Gastrocnemius medialis (tissue), 4 donors: ENCODE measurements at regions not wholly inside any gene's neighbourhood (a gene's known extent, or its start where the extent isn't known, plus 50 kb on each side); places are given as distances from the start of the nearest gene placed in this dataset.
"Not testable (repeated sequence)": the region's sequence is repeated elsewhere in the genome, so short reads cannot be mapped to it uniquely, and the experiment has no call there.

Source experiments
- ATAC-seq, 2 donors: fragments of 150-250 bp; one replicate each; pipeline ENCODE4 v1.9.1; 2016
- DNase-seq, 2 donors: peaks; one replicate each; pipeline ENCODE4 v3.0.0-alpha.2; 2019
- H3K27ac ChIP-seq, 4 donors: fragments of 200-600 bp; sonication (generic); 1 replicate in 1 of 4; 2 replicates in 3 of 4; pipeline ENCODE4 v1.5.1; 2016 to 2018; ENCODE audit warnings: mild to moderate bottlenecking in 2 of 4, moderate library complexity in 1 of 4
- H3K27me3 ChIP-seq, 3 donors: fragments of 200-600 bp; sonication (generic) in 2 of 3; 1 replicate in 1 of 3; 2 replicates in 2 of 3; pipeline versions ENCODE4 v1.5.1 to v1.6.0; 2016 to 2019; ENCODE audit warnings: mild to moderate bottlenecking in 1 of 3, moderate library complexity in 1 of 3
- H3K36me3 ChIP-seq, 2 donors: fragments of 200-600 bp; sonication (generic) in 1 of 2; one replicate each; pipeline ENCODE4 v1.5.1; 2017 to 2018
- H3K4me1 ChIP-seq, 2 donors: fragments of 200-600 bp; sonication (generic) in 1 of 2; one replicate each; pipeline ENCODE4 v1.5.1; 2016 to 2017; ENCODE audit warnings: mild to moderate bottlenecking in 2 of 2
- H3K4me3 ChIP-seq, 4 donors: fragments of 200-600 bp; sonication (generic) in 3 of 4; 1 replicate in 1 of 4; 2 replicates in 3 of 4; pipeline ENCODE4 v1.5.1; 2016 to 2019; ENCODE audit warnings: mild to moderate bottlenecking in 2 of 4
- H3K9me3 ChIP-seq, 3 donors: fragments of 200-600 bp; sonication (generic) in 2 of 3; 1 replicate in 1 of 3; 2 replicates in 2 of 3; pipeline ENCODE4 v1.5.1; 2016 to 2019
- POLR2A ChIP-seq, 2 donors: fragments of 450-650 bp; IDR thresholded peaks; one replicate each; pipeline ENCODE4 v1.6.1; 2017; ENCODE audit warnings: antibody characterized with exemption in 2 of 2, mild to moderate bottlenecking in 2 of 2, moderate library complexity in 2 of 2
- in situ Hi-C, 4 donors: fragments of 200-750 bp; cut with MboI; loops; one replicate each; pipeline versions ENCODE4 v1.15.0 to v1.8.0; 2017; ENCODE audit warnings: low sequenced_read_pairs in 4 of 4
- intact Hi-C: fragments of 100-400 bp; cut with DNase I; formaldehyde crosslinking; loops from one replicate; pipeline ENCODE4 v1.15.1; 2023; ENCODE audit warnings: low total_unique reads
- TF ChIP-seq, protein P1 (sequence below), 5 experiments: fragments of 450-650 bp in 3 of 5; fragments of 200-600 bp in 2 of 5; sonication (generic) in 2 of 5; IDR thresholded peaks in 4 of 5; conservative IDR thresholded peaks in 1 of 5; 1 replicate in 4 of 5; 2 replicates in 1 of 5; pipeline ENCODE4 v1.5.1; 2016 to 2019; ENCODE audit warnings: antibody characterized with exemption in 5 of 5, mild to moderate bottlenecking in 3 of 5, moderate library complexity in 3 of 5

GRCh38 chr21:22174746-22175145 lies 1176.5 kb downstream of the NCAM2 start:
- ATAC-seq (no peak), DNase-seq (no peak)
- Histone ChIP-seq H3K9me3 (no peaks in the 10 kb centered on the region), H3K27me3 (no peaks in the 10 kb centered on the region), H3K36me3 (no peaks in the 10 kb centered on the region), H3K4me3 (no peak overlapping the region), H3K4me1 (no peaks in the 10 kb centered on the region), H3K27ac (no peak overlapping the region)
- intact Hi-C loops, result no loop called here
- no peak for TF ChIP-seq POLR2A (IDR thresholded peaks at IDR 0.05)
- TF ChIP-seq, protein P1, sequence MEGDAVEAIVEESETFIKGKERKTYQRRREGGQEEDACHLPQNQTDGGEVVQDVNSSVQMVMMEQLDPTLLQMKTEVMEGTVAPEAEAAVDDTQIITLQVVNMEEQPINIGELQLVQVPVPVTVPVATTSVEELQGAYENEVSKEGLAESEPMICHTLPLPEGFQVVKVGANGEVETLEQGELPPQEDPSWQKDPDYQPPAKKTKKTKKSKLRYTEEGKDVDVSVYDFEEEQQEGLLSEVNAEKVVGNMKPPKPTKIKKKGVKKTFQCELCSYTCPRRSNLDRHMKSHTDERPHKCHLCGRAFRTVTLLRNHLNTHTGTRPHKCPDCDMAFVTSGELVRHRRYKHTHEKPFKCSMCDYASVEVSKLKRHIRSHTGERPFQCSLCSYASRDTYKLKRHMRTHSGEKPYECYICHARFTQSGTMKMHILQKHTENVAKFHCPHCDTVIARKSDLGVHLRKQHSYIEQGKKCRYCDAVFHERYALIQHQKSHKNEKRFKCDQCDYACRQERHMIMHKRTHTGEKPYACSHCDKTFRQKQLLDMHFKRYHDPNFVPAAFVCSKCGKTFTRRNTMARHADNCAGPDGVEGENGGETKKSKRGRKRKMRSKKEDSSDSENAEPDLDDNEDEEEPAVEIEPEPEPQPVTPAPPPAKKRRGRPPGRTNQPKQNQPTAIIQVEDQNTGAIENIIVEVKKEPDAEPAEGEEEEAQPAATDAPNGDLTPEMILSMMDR (IDR thresholded peaks at IDR 0.05 in 4 of 5, conservative IDR thresholded peaks at IDR 0.05 in 1 of 5), result no peak
- in situ Hi-C loops, result no loop called here

DNA sequence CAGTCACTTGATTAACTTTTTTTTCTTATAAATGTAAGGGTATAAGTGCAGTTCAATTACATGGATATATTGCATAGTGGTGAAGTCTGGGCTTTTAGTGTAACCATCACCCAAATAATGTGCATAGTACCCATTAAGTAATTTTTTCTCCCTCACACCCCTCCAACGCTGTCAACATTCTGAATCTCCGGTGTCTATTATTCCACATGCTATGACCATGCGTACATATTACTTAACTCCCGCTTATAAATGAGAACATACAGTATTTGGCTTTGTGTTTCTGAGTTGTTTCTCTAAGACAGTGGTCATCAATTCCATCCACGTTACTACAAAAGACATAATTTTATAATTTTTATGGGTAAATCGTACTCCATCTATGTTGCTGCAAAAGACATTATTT lies 1191.1 kb downstream of the NCAM2 start:
- Histone ChIP-seq H3K27me3 (no peaks in the 10 kb centered on the region), H3K4me3 (no peak overlapping the region), H3K9me3 (no peaks in the 10 kb centered on the region), H3K36me3 (no peaks in the 10 kb centered on the region), H3K4me1 (no peaks in the 10 kb centered on the region), H3K27ac (no peak overlapping the region)
- intact Hi-C loops (no loop called here), in situ Hi-C loops (no loop called here)
- no peak for TF ChIP-seq POLR2A (IDR thresholded peaks at IDR 0.05)
- TF ChIP-seq, protein P1 (IDR thresholded peaks at IDR 0.05 in 4 of 5, conservative IDR thresholded peaks at IDR 0.05 in 1 of 5), result no peak
- no peak for ATAC-seq
- DNase-seq, result no peak

DNA sequence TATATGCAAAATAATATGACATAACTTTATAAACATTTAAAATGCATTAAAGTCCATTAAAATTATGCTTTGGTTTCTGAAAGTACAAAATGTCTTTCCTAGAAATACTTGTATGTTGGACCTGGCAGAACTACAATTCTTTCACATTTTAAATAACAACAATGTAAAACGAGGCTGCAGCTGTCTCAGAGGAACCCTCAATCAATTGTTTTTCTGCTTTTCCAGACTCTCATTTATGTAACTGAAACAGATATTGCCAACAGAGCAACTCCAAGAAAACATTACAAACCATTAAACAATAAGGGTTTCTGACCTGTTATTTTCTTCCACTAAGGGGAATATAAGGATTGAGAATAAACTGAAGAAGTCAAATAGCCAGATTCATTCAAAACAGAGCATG lies 1193.4 kb downstream of the NCAM2 start:
- no peak for ATAC-seq
- no peaks in the 10 kb centered on the region for H3K4me1 ChIP-seq
- H3K27ac ChIP-seq, result no peak overlapping the region
- H3K9me3 ChIP-seq, result no peaks in the 10 kb centered on the region
- TF ChIP-seq POLR2A (IDR thresholded peaks at IDR 0.05), result no peak
- TF ChIP-seq, protein P1 (IDR thresholded peaks at IDR 0.05 in 4 of 5, conservative IDR thresholded peaks at IDR 0.05 in 1 of 5), result no peak
- in situ Hi-C loops (no loop called here), intact Hi-C loops (no loop called here)
- no peaks in the 10 kb centered on the region for H3K36me3 ChIP-seq
- no peaks in the 10 kb centered on the region for H3K27me3 ChIP-seq
- H3K4me3 ChIP-seq, result no peak overlapping the region
- DNase-seq, result no peak

DNA sequence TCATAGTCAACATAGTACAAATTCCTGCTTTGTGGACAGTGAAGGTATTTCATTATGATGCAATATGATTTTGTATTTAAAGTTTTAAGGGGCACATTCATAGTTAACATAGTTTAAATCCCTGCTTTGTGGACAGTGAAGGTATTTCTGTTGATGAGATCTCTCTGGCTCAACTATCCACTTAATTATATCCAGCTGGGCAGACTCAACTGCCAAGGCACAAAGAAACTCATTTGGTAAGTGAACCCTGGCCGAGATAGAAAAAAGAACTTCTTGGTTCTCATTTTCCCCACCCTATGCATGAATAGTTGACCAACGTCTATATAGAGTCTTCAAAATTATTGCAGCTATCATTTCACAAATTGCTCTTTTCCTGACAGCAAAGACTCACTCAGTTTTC lies 1194.6 kb downstream of the NCAM2 start:
- H3K9me3 ChIP-seq, result no peaks in the 10 kb centered on the region
- H3K27me3 ChIP-seq, result no peaks in the 10 kb centered on the region
- ATAC-seq, result no peak
- no peaks in the 10 kb centered on the region for H3K4me1 ChIP-seq
- no peaks in the 10 kb centered on the region for H3K36me3 ChIP-seq
- no peak overlapping the region for H3K4me3 ChIP-seq
- DNase-seq, result no peak
- H3K27ac ChIP-seq, result no peak overlapping the region
- TF ChIP-seq, protein P1 (IDR thresholded peaks at IDR 0.05 in 4 of 5, conservative IDR thresholded peaks at IDR 0.05 in 1 of 5), result no peak
- TF ChIP-seq POLR2A (IDR thresholded peaks at IDR 0.05), result no peak
- intact Hi-C loops, result no loop called here
- in situ Hi-C loops, result no loop called here

DNA sequence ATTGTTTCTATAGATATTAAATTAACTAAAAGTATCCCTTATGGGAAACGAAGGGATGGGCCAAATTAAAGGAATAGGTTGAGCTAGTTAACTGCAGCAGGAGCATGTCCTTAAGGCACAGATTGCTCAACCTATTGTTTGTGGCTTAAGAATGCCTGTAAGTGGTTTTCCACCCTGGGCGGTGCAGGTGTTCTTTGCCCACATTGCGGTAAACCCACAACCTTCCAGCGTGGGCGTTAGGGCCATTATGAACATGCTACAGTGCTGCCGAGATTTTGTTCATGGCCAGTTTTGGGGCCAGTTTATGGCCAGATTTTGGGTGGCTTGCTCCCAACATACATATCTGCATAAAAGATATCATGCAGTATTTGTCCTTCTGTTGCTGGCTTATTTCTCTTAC lies 1196.8 kb downstream of the NCAM2 start:
- H3K4me1 ChIP-seq, ATAC-seq, in situ Hi-C loops, intact Hi-C loops, DNase-seq, H3K27ac ChIP-seq, H3K27me3 ChIP-seq, H3K9me3 ChIP-seq, H3K36me3 ChIP-seq, H3K4me3 ChIP-seq: not testable (repeated sequence)
